Activated T-helper 1 cell treated with anti-CD3 and anti-CD28 coated beads, Interleukin-2, amount 50 U/mL, for 16 hours (primary cell): ENCODE measurements at regions not wholly inside any gene's neighbourhood (a gene's known extent, or its start where the extent isn't known, plus 50 kb on each side); places are given as distances from the start of the nearest gene placed in this dataset.
"Not testable (repeated sequence)": the region's sequence is repeated elsewhere in the genome, so short reads cannot be mapped to it uniquely, and the experiment has no call there.

Source experiments
- DNase-seq, 2 donors: peaks; one replicate each; pipeline ENCODE4 v3.0.0-alpha.2; 2020; ENCODE audit warnings: low read depth in 1 of 2, low spot score in 1 of 2

- DNase-seq, result no peak
These were observed 257.9 kb upstream of the RBMS3 start for GRCh38 chr3:29022976-29023375.

GRCh38 chr3:29026286-29026685 lies 254.6 kb upstream of the RBMS3 start:
- DNase-seq, result no peak

GRCh38 chr3:29026959-29027358 lies 253.9 kb upstream of the RBMS3 start:
- DNase-seq, result no peak

- not testable (repeated sequence) for DNase-seq
These were observed 249.7 kb upstream of the RBMS3 start for GRCh38 chr3:29031175-29031574.

- no peak for DNase-seq
These were observed 247.4 kb upstream of the RBMS3 start for GRCh38 chr3:29033511-29033910.

- no peak for DNase-seq
These were observed 230.7 kb upstream of the RBMS3 start for GRCh38 chr3:29050155-29050554.

GRCh38 chr3:29057326-29057725 lies 223.5 kb upstream of the RBMS3 start:
- no peak for DNase-seq

- no peak for DNase-seq
These were observed 216.8 kb upstream of the RBMS3 start for GRCh38 chr3:29064085-29064484.

- DNase-seq, result no peak
These were observed 215.6 kb upstream of the RBMS3 start for GRCh38 chr3:29065211-29065785.

- no peak for DNase-seq
These were observed 213.9 kb upstream of the RBMS3 start for GRCh38 chr3:29067007-29067406.

GRCh38 chr3:29070959-29071634 lies 209.8 kb upstream of the RBMS3 start:
- no peak for DNase-seq

GRCh38 chr3:29072611-29073010 lies 208.3 kb upstream of the RBMS3 start:
- no peak for DNase-seq

GRCh38 chr3:29077356-29077755 lies 203.5 kb upstream of the RBMS3 start:
- no peak for DNase-seq

- no peak for DNase-seq
These were observed 201.5 kb upstream of the RBMS3 start for GRCh38 chr3:29079358-29079757.

- DNase-seq, result no peak
These were observed 199.9 kb upstream of the RBMS3 start for GRCh38 chr3:29080967-29081366.

- DNase-seq, result no peak
These were observed 197.8 kb upstream of the RBMS3 start for GRCh38 chr3:29083081-29083480.

GRCh38 chr3:29083676-29084075 lies 197.2 kb upstream of the RBMS3 start:
- DNase-seq, result no peak

GRCh38 chr3:29088579-29088978 lies 192.3 kb upstream of the RBMS3 start:
- no peak for DNase-seq

- DNase-seq, result no peak
These were observed 189.8 kb upstream of the RBMS3 start for GRCh38 chr3:29090912-29091597.

GRCh38 chr3:29091599-29092189 lies 189.2 kb upstream of the RBMS3 start:
- DNase-seq, result no peak

GRCh38 chr3:29092348-29092747 lies 188.5 kb upstream of the RBMS3 start:
- no peak for DNase-seq

- no peak for DNase-seq
These were observed 181.6 kb upstream of the RBMS3 start for GRCh38 chr3:29099296-29099695.
